ENCODE measurements at regions not wholly inside any gene's neighbourhood (a gene's known extent, or its start where the extent isn't known, plus 50 kb on each side); places are given as distances from the start of the nearest gene placed in this dataset.
"Not testable (repeated sequence)": the region's sequence is repeated elsewhere in the genome, so short reads cannot be mapped to it uniquely, and the experiment has no call there.

GRCh38 chr18:60123031-60123430 lies 223.2 kb downstream of the PMAIP1 start:
- no peak for DNase-seq

DNA sequence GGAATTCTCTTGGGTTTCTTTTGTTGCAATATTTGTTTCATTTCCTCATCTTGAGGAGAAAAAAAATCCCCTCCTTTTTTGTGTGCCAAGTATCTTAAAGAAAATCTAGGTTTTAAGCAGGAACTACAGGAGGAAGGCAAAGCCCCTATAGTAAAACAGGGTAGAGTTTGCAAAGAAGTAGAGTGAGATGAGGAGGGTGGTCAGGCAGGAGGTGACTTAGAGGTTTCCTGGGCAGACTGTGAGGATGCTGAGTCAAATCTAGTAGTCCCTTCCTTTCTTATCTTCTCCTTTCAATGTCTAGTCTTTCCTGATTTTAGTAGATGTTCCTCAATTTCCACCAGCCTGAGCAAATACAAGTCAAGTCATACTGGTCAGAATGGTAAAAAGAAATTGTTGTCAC lies 222.5 kb downstream of the PMAIP1 start:
- no peak for DNase-seq

GRCh38 chr18:60120231-60120750 lies 220.5 kb downstream of the PMAIP1 start:
- DNase-seq: no peak

DNA sequence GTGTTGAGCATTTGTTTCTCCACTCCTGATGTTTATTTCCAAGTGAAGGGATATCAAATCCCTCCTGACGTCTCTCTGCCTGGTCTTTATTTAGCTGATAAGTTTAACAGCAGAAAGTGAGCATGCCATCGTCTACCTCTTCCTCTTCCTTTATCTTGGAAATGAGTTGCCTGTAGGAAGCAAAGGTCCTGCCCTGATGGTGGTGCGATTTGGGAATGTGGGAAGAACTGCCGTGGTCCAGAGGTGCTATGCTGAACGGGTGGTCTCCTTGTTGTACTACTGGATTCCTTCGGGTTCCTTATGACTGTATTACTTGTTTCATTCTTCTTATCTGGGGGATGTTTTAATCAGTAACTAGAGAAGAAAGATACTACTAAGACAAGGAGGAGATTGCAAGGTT lies 217.5 kb downstream of the PMAIP1 start:
- DNase-seq: no peak

- DNase-seq: no peak
Measured at GRCh38 chr18:60113396-60113795, 213.6 kb downstream of the PMAIP1 start.

- no peak for DNase-seq
Measured at GRCh38 chr18:60112369-60112768, 212.6 kb downstream of the PMAIP1 start.

- no peak for DNase-seq
Measured at GRCh38 chr18:60111525-60111924, 211.7 kb downstream of the PMAIP1 start.

- no peak for DNase-seq
Measured at GRCh38 chr18:60110836-60111235, 211.0 kb downstream of the PMAIP1 start.

DNA sequence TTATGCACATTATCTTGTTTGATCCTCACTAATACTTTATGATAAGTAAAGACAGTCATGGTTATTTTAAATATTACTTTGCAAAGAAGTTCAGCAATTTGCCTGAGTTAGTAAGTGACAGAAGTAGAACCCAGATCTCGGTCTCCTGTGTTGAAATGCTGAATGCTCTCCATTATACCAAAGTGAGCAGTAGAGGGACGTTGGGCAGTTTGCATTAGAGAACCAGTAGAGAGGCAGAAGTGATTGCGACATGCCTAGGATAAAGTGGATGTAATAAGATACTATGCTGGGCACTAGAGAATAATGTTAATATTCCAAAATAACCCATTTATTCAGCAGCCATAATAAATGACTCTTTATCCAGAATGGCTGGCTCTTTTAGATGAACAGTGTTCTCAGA lies 201.0 kb downstream of the PMAIP1 start:
- no peak for DNase-seq

- no peak for DNase-seq
Measured at GRCh38 chr18:60099709-60100108, 199.9 kb downstream of the PMAIP1 start.

DNA sequence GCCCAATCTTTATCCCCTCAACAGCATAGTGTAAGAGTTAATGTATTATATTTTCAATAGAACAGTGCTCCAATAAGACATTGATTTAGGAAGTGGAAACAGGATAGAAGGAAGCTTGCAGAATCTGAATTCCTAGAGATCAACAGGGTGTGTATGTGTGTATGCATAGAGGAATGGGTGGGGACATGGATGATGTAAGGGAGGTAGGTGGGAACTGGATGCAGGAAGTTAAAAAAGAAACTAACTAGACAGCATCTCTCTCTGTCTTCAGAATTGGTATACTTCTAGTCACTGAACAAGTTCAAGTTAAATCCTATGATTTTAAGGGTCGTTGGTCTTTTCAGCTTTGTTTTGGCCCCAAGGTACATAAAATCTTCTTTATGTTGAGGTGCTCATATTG lies 196.6 kb downstream of the PMAIP1 start:
- DNase-seq: no peak

DNA sequence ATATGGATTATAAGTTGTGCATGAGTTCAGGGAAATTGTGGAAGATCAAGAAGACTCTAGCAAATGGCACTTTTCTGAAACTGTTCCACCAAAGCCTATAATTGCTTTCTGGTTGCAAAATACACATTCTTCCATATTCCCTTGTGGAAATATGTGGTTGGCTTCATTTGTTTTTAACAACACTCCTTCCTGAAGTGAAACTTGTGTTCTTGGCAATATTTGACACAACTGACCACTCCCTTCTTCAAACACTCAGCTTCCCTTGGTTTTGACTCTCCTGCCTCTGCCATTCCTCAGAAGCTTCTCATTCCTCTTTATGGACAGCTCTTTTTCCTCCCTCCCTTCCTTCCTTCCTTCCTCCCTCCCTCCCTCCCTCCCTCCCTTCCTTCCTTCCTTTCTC lies 192.3 kb downstream of the PMAIP1 start:
- no peak for DNase-seq

- no peak for DNase-seq
Measured at GRCh38 chr18:60090170-60090569, 190.4 kb downstream of the PMAIP1 start.

DNA sequence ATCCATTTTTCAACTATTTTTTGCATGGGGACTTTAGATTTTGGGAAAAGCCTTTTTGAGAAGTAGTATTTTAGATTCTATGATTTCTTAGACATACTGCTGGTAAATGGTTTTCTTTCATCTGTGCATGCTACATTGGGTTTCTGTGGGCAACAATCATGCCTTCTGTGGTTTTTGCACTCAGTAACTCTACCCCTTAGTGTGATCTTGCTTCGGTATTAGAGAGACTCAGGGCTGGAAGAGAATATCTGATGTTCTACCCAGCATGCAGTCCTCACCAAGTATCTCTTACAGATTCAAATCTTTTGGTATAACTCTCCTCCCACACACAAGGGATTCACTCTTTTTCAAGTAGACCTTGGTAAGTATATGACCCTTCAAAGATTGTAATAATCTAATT lies 183.0 kb downstream of the PMAIP1 start:
- no peak for DNase-seq

GRCh38 chr18:60082282-60082681 lies 182.5 kb downstream of the PMAIP1 start:
- DNase-seq: no peak

- DNase-seq: no peak
Measured at GRCh38 chr18:60075477-60075876, 175.7 kb downstream of the PMAIP1 start.

- no peak for DNase-seq
Measured at GRCh38 chr18:60070631-60071030, 170.8 kb downstream of the PMAIP1 start.

GRCh38 chr18:60069145-60069544 lies 169.3 kb downstream of the PMAIP1 start:
- DNase-seq: no peak

- DNase-seq: no peak
Measured at GRCh38 chr18:60067426-60068210, 167.8 kb downstream of the PMAIP1 start.

DNA sequence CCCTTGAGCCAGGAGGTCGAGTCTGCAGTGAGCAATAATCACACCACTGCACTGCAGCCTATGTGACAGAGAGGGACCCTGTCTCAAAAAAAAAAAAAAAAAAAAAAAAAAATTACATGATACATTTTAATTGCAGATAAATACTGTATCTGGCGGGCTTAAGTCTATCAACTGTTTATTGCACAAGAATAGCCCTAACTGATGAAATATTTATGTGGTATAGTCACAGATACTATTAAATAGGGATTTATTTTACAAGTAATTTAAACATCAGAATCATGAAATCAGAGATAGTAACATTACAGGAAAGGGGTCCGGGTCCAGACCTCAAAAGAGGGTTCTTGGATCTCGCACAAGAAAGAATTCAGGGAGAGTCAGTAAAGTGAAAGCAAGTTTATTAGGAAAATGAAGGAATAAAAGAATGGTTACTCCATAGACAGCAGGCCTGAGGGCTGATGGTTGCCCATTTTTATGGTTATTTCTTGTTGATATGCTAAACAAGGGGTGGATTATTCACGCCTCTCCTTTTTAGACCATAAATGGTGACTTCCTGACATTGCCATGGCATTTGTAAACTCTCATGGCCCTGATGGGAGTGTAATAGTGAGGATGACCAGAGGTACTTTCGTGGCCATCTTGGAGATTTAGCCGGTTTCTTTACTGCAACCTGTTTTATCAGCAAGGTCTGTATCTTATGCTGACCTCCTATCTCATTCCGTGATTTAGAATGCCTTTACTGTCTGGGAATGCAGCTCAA lies 166.6 kb downstream of the PMAIP1 start:
- no peak for DNase-seq

- DNase-seq: no peak
Measured at GRCh38 chr18:60064271-60064670, 164.5 kb downstream of the PMAIP1 start.

DNA sequence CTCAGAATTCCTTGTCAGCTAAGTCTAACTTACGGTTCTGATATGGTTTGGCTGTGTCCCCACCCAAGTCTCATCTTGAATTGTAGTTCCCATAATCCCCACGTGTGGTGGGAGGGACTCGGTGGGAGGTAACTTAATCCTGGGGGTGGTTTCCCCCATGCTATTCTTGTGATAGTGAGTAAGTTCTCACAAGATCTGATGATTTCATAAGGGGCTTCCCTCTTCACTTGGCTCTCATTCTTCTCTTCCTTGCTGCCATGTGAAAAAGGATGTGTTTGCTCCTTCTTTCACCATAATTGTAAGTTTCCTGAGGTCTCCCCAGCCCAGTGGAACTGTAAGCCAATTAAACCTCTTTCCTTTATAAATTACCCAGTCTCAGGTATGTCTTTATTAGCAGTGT lies 163.0 kb downstream of the PMAIP1 start:
- not testable (repeated sequence) for DNase-seq

DNA sequence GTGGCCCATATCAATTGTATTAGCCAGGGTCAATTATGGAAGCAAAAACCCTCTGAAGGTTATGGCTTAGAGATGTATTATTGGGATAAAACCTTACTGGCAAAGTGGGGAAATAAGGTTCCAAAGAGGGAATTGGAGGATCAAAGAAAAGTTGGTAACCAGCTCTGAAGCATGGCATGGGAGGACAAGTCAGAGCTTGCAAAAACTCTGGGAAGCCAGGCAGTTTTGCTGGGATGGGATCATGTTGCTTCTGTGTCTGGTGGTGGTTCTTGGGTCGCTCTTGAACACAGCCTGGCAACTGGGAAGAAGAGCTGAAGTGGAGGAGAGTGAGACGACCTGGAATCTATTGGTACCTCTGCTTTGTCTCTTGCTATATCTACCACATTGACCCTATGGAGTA lies 162.6 kb downstream of the PMAIP1 start:
- no peak for DNase-seq

DNA sequence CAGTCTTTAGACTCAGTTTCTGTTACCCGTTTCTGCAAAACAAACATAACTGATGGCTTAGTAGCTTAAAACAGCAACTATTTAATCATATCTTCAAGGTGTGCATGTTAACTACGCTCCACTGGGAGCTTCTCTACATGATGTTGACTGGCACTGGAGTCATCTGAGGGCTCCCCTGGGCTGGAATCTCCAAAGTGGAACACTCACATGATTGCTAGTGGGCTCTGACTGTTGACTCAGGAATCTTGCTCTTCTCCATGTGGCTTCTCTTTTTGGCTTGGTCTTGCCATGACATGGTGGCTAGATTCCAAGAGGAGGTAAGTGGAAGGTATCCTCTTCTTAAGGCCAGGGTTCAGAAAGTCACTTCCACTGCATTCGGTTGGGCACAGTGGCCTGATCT lies 160.8 kb downstream of the PMAIP1 start:
- no peak for DNase-seq
